Stimulated activated memory B cell treated with anti-CD40 and anti-IgM and Interleukin-4, amounts not matched to agents 10 μg/mL and 1 μg/mL and 100 μg/mL, for 72 hours (primary cell): ENCODE measurements at regions not wholly inside any gene's neighbourhood (a gene's known extent, or its start where the extent isn't known, plus 50 kb on each side); places are given as distances from the start of the nearest gene placed in this dataset.

Source experiments
- ATAC-seq: fragments of 150-1000 bp; cut with Tn5 transposase; 2 replicates; pipeline ENCODE4 v1.10.0; 2021
- H3K27ac Mint-ChIP-seq: one replicate; pipeline ENCODE4 v1.8.0; 2022; ENCODE audit warnings: mild to moderate bottlenecking, mixed read lengths
- H3K27me3 Mint-ChIP-seq: one replicate; pipeline ENCODE4 v1.8.0; 2022; ENCODE audit warnings: mixed read lengths
- H3K36me3 Mint-ChIP-seq: one replicate; pipeline ENCODE4 v1.8.0; 2022; ENCODE audit warnings: mixed read lengths
- H3K4me1 Mint-ChIP-seq: one replicate; pipeline ENCODE4 v1.8.0; 2022; ENCODE audit warnings: mixed read lengths
- H3K4me3 Mint-ChIP-seq: one replicate; pipeline ENCODE4 v1.8.0; 2022; ENCODE audit warnings: mild to moderate bottlenecking, moderate library complexity, mixed read lengths
- H3K9me3 Mint-ChIP-seq: one replicate; pipeline ENCODE4 v1.8.0; 2022; ENCODE audit warnings: mixed read lengths

- H3K9me3 Mint-ChIP-seq = no peaks in the 10 kb centered on the region
- H3K27me3 Mint-ChIP-seq = no peaks in the 10 kb centered on the region
- no peak overlapping the region for H3K4me3 Mint-ChIP-seq
- no peak for ATAC-seq
- no peak overlapping the region for H3K27ac Mint-ChIP-seq
- H3K4me1 Mint-ChIP-seq = no peaks in the 10 kb centered on the region
- H3K36me3 Mint-ChIP-seq = no peaks in the 10 kb centered on the region
These were observed 64.0 kb upstream of the CHRM3 start for GRCh38 chr1:239322369-239322768.

DNA sequence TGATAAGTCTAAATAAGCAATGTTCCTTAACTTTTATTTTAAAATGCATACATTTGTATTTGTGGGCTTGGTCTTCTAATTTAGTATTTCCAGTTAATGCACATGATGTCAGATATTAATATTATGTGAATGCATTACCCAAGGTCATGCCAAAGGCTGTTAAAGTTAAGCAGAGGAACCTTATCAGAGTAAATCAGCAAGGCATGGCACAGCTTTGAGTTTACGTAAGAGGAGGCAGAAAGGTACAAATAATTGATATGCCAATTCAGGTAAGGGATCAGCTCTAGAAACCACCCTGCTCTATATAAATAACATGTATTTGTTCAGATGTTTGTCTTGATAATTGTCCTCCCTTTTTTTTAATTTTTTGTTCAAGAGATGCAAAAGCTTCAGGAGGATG, 64.5 kb upstream of the CHRM3 start:
- ATAC-seq = no peak
- H3K27ac Mint-ChIP-seq = no peak overlapping the region
- no peaks in the 10 kb centered on the region for H3K9me3 Mint-ChIP-seq
- H3K36me3 Mint-ChIP-seq = no peaks in the 10 kb centered on the region
- H3K4me1 Mint-ChIP-seq = no peaks in the 10 kb centered on the region
- no peak overlapping the region for H3K4me3 Mint-ChIP-seq
- H3K27me3 Mint-ChIP-seq = no peaks in the 10 kb centered on the region

DNA sequence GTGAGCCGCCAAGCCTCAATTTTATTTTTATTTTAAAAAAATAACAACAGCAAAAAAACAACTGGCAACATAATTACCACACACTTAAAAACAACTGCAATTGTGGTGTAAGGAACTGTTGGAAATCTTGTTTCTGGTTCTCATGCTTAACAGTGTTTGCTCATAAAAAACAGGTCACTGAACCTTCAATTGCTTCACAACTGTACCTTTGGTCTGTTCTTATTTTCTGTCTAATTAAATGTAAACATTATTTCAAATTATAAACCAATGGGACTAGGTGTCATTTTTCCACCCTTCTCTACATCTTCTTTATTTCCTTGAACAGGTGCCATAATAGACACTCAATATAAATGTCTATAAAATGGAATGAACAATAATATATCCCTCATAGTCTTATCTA, 68.4 kb upstream of the CHRM3 start:
- H3K9me3 Mint-ChIP-seq = no peaks in the 10 kb centered on the region
- no peak overlapping the region for H3K27ac Mint-ChIP-seq
- no peaks in the 10 kb centered on the region for H3K27me3 Mint-ChIP-seq
- H3K4me3 Mint-ChIP-seq = no peak overlapping the region
- H3K36me3 Mint-ChIP-seq = no peaks in the 10 kb centered on the region
- ATAC-seq = no peak
- no peaks in the 10 kb centered on the region for H3K4me1 Mint-ChIP-seq

DNA sequence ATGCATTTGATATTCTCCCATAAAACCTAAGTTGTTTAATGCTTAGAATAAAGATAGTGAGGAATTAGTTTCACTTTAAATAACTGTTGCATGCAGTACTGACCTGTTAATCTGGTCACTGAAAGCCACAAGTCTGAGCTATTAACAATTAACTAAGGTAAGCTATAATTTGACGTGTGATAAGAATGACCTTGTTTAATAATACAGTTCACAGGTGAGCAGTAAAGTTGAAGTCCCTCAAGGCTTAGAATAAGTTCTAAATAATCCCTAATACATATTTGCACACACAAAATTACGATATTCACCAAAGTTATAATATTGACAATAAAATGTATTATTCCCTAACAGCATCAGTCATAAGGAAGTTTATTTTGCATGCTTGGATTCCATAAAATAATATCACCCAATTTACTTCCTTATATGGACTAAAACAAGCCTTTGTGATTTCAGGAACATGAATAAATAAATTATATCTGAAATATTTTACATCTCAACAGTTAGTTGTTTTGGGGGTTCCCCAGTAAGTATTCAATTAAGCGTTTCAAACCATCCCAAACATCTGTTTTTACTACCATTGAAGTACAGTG, 70.6 kb upstream of the CHRM3 start:
- no peaks in the 10 kb centered on the region for H3K4me1 Mint-ChIP-seq
- H3K27me3 Mint-ChIP-seq = no peaks in the 10 kb centered on the region
- no peaks in the 10 kb centered on the region for H3K36me3 Mint-ChIP-seq
- no peaks in the 10 kb centered on the region for H3K9me3 Mint-ChIP-seq
- no peak overlapping the region for H3K27ac Mint-ChIP-seq
- no peak overlapping the region for H3K4me3 Mint-ChIP-seq
- no peak for ATAC-seq

DNA sequence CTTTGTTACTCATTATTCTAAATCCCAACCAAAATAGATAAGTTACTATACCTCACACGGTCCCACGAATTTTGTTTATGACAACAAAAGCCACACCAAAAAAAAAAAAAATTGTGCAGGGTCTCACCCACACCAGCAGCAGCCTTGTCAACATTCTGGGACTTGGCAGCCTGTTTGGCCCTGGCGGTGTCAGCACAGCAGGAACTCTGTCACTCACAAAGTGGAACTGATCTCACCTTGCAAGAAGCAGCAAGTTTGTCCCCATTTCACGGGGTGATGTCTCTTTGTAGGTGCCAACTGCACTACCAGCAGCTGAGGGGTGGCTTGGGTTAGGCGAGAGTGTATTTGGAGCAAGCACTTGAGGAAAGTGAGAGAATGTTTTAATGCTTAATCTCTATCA, 75.0 kb upstream of the CHRM3 start:
- H3K27ac Mint-ChIP-seq = no peak overlapping the region
- ATAC-seq = no peak
- H3K9me3 Mint-ChIP-seq = no peaks in the 10 kb centered on the region
- H3K4me3 Mint-ChIP-seq = no peak overlapping the region
- H3K4me1 Mint-ChIP-seq = no peaks in the 10 kb centered on the region
- no peaks in the 10 kb centered on the region for H3K36me3 Mint-ChIP-seq
- H3K27me3 Mint-ChIP-seq = no peaks in the 10 kb centered on the region

- no peaks in the 10 kb centered on the region for H3K27me3 Mint-ChIP-seq
- H3K4me1 Mint-ChIP-seq = no peaks in the 10 kb centered on the region
- H3K27ac Mint-ChIP-seq = no peak overlapping the region
- H3K36me3 Mint-ChIP-seq = no peaks in the 10 kb centered on the region
- ATAC-seq = no peak
- H3K4me3 Mint-ChIP-seq = no peak overlapping the region
- H3K9me3 Mint-ChIP-seq = peaks cover 5% of the 10 kb centered on the region
These were observed 77.6 kb upstream of the CHRM3 start for GRCh38 chr1:239308701-239309333.

DNA sequence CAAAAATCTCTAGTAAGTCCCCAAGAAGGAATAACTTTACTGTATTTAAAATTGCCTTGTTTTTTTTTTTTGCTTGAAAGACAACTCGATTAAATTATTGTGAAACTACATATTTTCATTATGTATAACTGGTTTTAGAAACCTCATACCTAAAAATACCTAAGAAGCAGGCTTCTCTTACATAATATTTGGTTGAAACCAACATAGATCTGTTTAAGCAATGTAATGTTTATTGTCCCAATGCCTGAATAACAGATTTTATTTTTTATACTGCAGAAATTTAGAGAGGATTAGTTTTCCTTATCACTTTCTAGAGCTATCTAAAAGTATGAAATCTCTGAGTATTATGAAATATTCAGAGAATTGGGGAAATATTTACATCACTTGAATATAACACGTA, 78.5 kb upstream of the CHRM3 start:
- no peak overlapping the region for H3K27ac Mint-ChIP-seq
- no peaks in the 10 kb centered on the region for H3K27me3 Mint-ChIP-seq
- no peak overlapping the region for H3K4me3 Mint-ChIP-seq
- H3K36me3 Mint-ChIP-seq = no peaks in the 10 kb centered on the region
- H3K9me3 Mint-ChIP-seq = peaks cover 5% of the 10 kb centered on the region
- no peaks in the 10 kb centered on the region for H3K4me1 Mint-ChIP-seq
- no peak for ATAC-seq

- H3K4me3 Mint-ChIP-seq = no peak overlapping the region
- H3K36me3 Mint-ChIP-seq = no peaks in the 10 kb centered on the region
- no peaks in the 10 kb centered on the region for H3K4me1 Mint-ChIP-seq
- peaks cover 5% of the 10 kb centered on the region for H3K9me3 Mint-ChIP-seq
- no peaks in the 10 kb centered on the region for H3K27me3 Mint-ChIP-seq
- ATAC-seq = no peak
- no peak overlapping the region for H3K27ac Mint-ChIP-seq
These were observed 79.9 kb upstream of the CHRM3 start for GRCh38 chr1:239306426-239306825.

DNA sequence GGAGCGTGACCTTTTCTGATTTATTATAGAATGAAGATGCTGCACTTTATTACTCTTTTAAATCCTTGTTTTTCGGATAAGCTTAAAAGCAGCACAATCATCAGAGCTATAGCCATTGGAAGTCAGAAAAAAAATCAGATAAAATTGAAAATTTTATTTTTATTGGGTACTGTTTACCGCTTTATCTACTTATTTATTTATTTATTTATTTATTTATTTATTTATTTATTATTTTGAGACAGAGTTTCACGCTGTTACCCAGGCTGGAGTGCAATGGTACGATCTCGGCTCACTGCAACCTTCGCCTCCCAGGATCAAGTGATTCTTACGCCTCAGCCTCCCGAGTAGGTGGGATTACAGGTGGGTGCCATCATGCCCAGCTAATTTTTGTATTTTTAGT, 83.1 kb upstream of the CHRM3 start:
- H3K27ac Mint-ChIP-seq = no peak overlapping the region
- no peak overlapping the region for H3K4me3 Mint-ChIP-seq
- no peaks in the 10 kb centered on the region for H3K27me3 Mint-ChIP-seq
- H3K9me3 Mint-ChIP-seq = peaks cover 11% of the 10 kb centered on the region
- H3K4me1 Mint-ChIP-seq = no peaks in the 10 kb centered on the region
- no peak for ATAC-seq
- H3K36me3 Mint-ChIP-seq = no peaks in the 10 kb centered on the region

- no peak overlapping the region for H3K27ac Mint-ChIP-seq
These were observed 83.7 kb upstream of the CHRM3 start for GRCh38 chr1:239302696-239303095.

DNA sequence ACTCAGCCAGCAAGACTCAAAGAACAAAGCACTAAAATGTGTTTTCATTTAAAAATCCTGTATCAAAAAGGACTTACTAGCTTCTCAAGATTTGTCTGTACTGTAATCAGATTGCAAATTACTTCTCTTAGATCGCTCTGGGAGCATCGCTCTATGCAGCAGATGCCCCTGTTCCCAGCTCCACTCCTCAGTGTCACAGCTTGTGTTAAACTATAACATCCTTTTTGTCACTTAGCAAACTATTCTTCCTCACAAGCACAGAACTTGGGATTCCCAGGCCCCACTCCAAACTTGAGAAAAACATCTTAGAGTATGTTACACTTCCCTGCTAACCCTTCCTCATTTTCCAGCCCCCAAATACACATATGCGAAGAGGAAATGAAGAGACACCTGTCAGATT, 85.1 kb upstream of the CHRM3 start:
- H3K4me3 Mint-ChIP-seq = no peak overlapping the region
- H3K9me3 Mint-ChIP-seq = peaks cover 12% of the 10 kb centered on the region
- ATAC-seq = no peak
- H3K27me3 Mint-ChIP-seq = no peaks in the 10 kb centered on the region
- no peaks in the 10 kb centered on the region for H3K36me3 Mint-ChIP-seq
- no peaks in the 10 kb centered on the region for H3K4me1 Mint-ChIP-seq
- no peak overlapping the region for H3K27ac Mint-ChIP-seq

More at GRCh38 chr1:239302696-239303095, 83.7 kb upstream of the CHRM3 start:
- Mint-ChIP-seq H3K27me3 (no peaks in the 10 kb centered on the region), H3K4me1 (no peaks in the 10 kb centered on the region), H3K36me3 (no peaks in the 10 kb centered on the region), H3K9me3 (peaks cover 12% of the 10 kb centered on the region), H3K4me3 (no peak overlapping the region)
- ATAC-seq = no peak

DNA sequence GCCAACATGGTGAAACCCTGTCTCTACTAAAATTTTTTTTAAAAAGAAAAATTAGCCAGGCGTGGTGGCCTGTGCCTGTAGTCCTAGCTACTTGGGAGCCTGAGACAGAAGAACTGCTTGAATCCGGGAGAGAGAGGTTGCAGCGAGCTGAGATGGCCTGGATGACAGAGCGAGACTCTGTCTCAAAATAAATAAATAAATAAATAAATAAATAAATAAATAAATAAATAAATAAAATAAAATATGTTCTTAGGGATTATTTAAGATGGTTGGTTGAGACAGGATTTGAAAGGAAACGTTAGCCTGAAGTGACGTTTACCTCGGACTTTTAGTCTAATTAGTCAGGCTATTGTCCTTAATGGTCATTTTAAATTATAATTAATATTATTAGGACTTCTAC, 88.5 kb upstream of the CHRM3 start:
- no peaks in the 10 kb centered on the region for H3K36me3 Mint-ChIP-seq
- H3K4me1 Mint-ChIP-seq = no peaks in the 10 kb centered on the region
- H3K9me3 Mint-ChIP-seq = peaks cover 7% of the 10 kb centered on the region
- no peaks in the 10 kb centered on the region for H3K27me3 Mint-ChIP-seq
- H3K27ac Mint-ChIP-seq = no peak overlapping the region
- no peak overlapping the region for H3K4me3 Mint-ChIP-seq
- no peak for ATAC-seq

DNA sequence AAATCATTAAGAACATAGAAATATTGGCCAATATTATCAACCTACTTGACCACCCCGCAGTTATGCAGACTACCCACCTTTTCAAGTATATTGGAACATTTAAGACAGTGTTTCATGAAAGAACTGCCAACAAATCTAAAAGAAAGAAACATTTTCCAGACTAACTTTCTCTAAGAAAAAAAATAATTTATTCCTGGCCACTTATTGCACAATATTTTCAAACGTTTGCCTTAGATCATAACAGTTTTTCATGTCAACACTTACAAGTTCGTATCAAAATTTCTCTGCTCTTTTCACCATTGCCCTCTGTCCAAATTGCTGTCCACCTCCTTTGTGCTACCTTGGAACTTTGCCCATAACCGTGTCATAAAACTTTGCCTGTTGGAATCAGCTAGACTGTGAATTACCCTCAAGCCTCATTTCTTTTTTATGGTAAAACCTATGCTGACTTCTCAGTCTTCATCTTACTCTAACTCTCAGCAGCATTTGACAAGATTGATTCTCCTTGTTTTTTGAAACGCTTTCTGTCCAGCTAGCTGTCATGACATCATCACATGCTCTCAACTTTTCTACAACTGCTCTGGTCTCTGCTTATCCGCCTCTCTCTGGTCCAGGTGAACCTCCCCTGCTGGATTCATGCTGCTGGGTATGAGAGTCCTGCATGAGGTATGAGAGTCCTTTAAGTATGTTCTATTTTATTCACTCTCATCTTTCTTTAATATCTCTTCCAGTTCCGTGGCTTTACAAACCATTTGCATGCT, 92.8 kb upstream of the CHRM3 start:
- H3K4me1 Mint-ChIP-seq = no peaks in the 10 kb centered on the region
- H3K36me3 Mint-ChIP-seq = no peaks in the 10 kb centered on the region
- H3K27me3 Mint-ChIP-seq = no peaks in the 10 kb centered on the region
- peaks cover 5% of the 10 kb centered on the region for H3K9me3 Mint-ChIP-seq
- H3K27ac Mint-ChIP-seq = no peak overlapping the region
- no peak overlapping the region for H3K4me3 Mint-ChIP-seq
- ATAC-seq = no peak

DNA sequence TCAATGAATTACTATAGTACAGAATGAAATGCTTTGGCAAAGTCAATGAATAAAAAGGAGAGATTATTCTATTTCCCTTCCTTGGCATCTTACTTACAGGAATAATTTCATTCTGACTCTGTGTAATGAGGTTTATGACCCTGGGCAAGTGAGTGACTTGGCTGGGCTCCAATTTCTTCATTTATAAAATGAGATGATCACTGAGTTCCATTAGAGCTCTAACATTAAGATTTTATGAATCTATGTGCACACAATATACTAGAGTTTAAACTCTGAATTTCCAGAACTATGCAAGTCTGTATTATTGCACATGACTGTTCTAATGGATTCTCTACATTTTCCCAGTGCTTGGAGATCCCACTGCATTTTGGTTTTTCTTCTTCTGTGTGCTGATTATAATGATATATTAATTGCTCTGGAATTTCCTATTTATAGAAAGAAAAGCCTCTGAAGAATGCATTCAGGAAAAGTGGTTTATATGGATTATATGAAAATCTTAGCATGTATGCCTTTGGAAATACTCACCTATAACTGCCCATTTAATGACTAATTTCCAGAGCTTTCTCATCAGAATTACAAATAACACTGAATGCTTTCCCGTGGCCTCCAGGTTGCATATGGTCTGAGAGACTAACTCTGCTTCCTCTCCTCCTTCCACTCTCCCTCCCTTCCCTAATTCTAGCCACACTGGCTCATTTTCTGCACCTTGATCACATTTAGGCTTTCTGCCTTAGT, 97.4 kb upstream of the CHRM3 start:
- Mint-ChIP-seq H3K4me1 (no peaks in the 10 kb centered on the region), H3K9me3 (peaks cover 7% of the 10 kb centered on the region), H3K27ac (no peak overlapping the region), H3K36me3 (no peaks in the 10 kb centered on the region), H3K27me3 (no peaks in the 10 kb centered on the region), H3K4me3 (no peak overlapping the region)
- no peak for ATAC-seq

GRCh38 chr1:239287296-239287695, 99.1 kb upstream of the CHRM3 start:
- Mint-ChIP-seq H3K4me3 (no peak overlapping the region), H3K4me1 (no peaks in the 10 kb centered on the region), H3K36me3 (no peaks in the 10 kb centered on the region), H3K27me3 (no peaks in the 10 kb centered on the region), H3K9me3 (peaks cover 7% of the 10 kb centered on the region), H3K27ac (no peak overlapping the region)
- no peak for ATAC-seq
